MM.1S (cell line): ENCODE measurements at regions not wholly inside any gene's neighbourhood (a gene's known extent, or its start where the extent isn't known, plus 50 kb on each side); places are given as distances from the start of the nearest gene placed in this dataset.

Experiments used
- EZH2phosphoT487 ChIP-seq: fragments of 300-600 bp; sonication (generic); IDR thresholded peaks from 2 replicates; pipeline ENCODE4 v1.6.1; 2018; ENCODE audit warnings: antibody characterized with exemption, low read length
- TF ChIP-seq, protein P1 (sequence below): fragments of 300-600 bp; sonication (generic); IDR thresholded peaks from 2 replicates; pipeline ENCODE4 v1.5.1; 2016; ENCODE audit warnings: antibody characterized with exemption, low read length, mixed read lengths

GRCh38 chr21:40936771-40937261 is 89.9 kb upstream of the DSCAM start:
- TF ChIP-seq, protein P1, sequence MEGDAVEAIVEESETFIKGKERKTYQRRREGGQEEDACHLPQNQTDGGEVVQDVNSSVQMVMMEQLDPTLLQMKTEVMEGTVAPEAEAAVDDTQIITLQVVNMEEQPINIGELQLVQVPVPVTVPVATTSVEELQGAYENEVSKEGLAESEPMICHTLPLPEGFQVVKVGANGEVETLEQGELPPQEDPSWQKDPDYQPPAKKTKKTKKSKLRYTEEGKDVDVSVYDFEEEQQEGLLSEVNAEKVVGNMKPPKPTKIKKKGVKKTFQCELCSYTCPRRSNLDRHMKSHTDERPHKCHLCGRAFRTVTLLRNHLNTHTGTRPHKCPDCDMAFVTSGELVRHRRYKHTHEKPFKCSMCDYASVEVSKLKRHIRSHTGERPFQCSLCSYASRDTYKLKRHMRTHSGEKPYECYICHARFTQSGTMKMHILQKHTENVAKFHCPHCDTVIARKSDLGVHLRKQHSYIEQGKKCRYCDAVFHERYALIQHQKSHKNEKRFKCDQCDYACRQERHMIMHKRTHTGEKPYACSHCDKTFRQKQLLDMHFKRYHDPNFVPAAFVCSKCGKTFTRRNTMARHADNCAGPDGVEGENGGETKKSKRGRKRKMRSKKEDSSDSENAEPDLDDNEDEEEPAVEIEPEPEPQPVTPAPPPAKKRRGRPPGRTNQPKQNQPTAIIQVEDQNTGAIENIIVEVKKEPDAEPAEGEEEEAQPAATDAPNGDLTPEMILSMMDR = no peak
- TF ChIP-seq EZH2phosphoT487 = no peak
